ENCODE measurements at regions not wholly inside any gene's neighbourhood (a gene's known extent, or its start where the extent isn't known, plus 50 kb on each side); places are given as distances from the start of the nearest gene placed in this dataset.

- TF ChIP-seq EGR1 (IDR thresholded peaks at IDR 0.05; ENCODE audit: low read depth): no peak
- TF ChIP-seq POLR2AphosphoS5 (IDR thresholded peaks at IDR 0.05; ENCODE audit: low read depth, low read length): no peak
- no peak for TF ChIP-seq CTCF (IDR thresholded peaks at IDR 0.05 in 2 of 3, conservative IDR thresholded peaks at IDR 0.05 in 1 of 3; ENCODE audit: borderline replicate concordance in 1 of 3, insufficient read depth in 1 of 3, low read depth in 2 of 3, low read length in 2 of 3)
- no peak for TF ChIP-seq EZH2 (IDR thresholded peaks at IDR 0.05)
These were observed 317.6 kb upstream of the KLF4 start for GRCh38 chr9:107807183-107807582.

Data from HCT116 (cell line).